ENCODE measurements at regions not wholly inside any gene's neighbourhood (a gene's known extent, or its start where the extent isn't known, plus 50 kb on each side); places are given as distances from the start of the nearest gene placed in this dataset.
"Not testable (repeated sequence)": the region's sequence is repeated elsewhere in the genome, so short reads cannot be mapped to it uniquely, and the experiment has no call there.

GRCh38 chr3:94414418-94414817, 351.6 kb downstream of the NSUN3 start:
- no peak for DNase-seq

- DNase-seq, result no peak
Measured at GRCh38 chr3:94416768-94417167, 353.9 kb downstream of the NSUN3 start.

GRCh38 chr3:94417963-94418455, 355.1 kb downstream of the NSUN3 start:
- no peak for DNase-seq

GRCh38 chr3:94420931-94421330, 358.1 kb downstream of the NSUN3 start:
- no peak for DNase-seq

GRCh38 chr3:94423578-94423977, 360.7 kb downstream of the NSUN3 start:
- DNase-seq, result no peak

- no peak for DNase-seq
Measured at GRCh38 chr3:94429517-94429916, 366.7 kb downstream of the NSUN3 start.

GRCh38 chr3:94431876-94432570, 369.2 kb downstream of the NSUN3 start:
- no peak for DNase-seq

GRCh38 chr3:94433811-94434210, 370.9 kb downstream of the NSUN3 start:
- no peak for DNase-seq

- DNase-seq, result no peak
Measured at GRCh38 chr3:94440767-94441493, 378.1 kb downstream of the NSUN3 start.

- DNase-seq, result no peak
Measured at GRCh38 chr3:94441494-94441847, 378.6 kb downstream of the NSUN3 start.

- no peak for DNase-seq
Measured at GRCh38 chr3:94453864-94454263, 391.0 kb downstream of the NSUN3 start.

- DNase-seq, result no peak
Measured at GRCh38 chr3:94459167-94459566, 396.3 kb downstream of the NSUN3 start.

GRCh38 chr3:94460931-94461330, 398.1 kb downstream of the NSUN3 start:
- DNase-seq, result no peak

GRCh38 chr3:94462931-94463330, 400.1 kb downstream of the NSUN3 start:
- DNase-seq, result no peak

- no peak for DNase-seq
Measured at GRCh38 chr3:94472511-94472910, 409.6 kb downstream of the NSUN3 start.

- DNase-seq, result no peak
Measured at GRCh38 chr3:94481226-94481898, 418.5 kb downstream of the NSUN3 start.

GRCh38 chr3:94482686-94483085, 419.8 kb downstream of the NSUN3 start:
- no peak for DNase-seq

- no peak for DNase-seq
Measured at GRCh38 chr3:94483403-94483802, 420.5 kb downstream of the NSUN3 start.

GRCh38 chr3:94494992-94495391, 432.1 kb downstream of the NSUN3 start:
- DNase-seq, result no peak

- DNase-seq, result no peak
Measured at GRCh38 chr3:94500146-94500545, 437.3 kb downstream of the NSUN3 start.

- DNase-seq, result not testable (repeated sequence)
Measured at GRCh38 chr3:94507354-94507753, 444.5 kb downstream of the NSUN3 start.

GRCh38 chr3:94512876-94513275, 450.0 kb downstream of the NSUN3 start:
- DNase-seq, result no peak

- no peak for DNase-seq
Measured at GRCh38 chr3:94513600-94513999, 450.7 kb downstream of the NSUN3 start.

GRCh38 chr3:94515983-94516382, 453.1 kb downstream of the NSUN3 start:
- no peak for DNase-seq

Measured in right hindlimb (tissue), 1 donor.